Pancreas (tissue), 10 donors: ENCODE measurements at regions not wholly inside any gene's neighbourhood (a gene's known extent, or its start where the extent isn't known, plus 50 kb on each side); places are given as distances from the start of the nearest gene placed in this dataset.

Source experiments
- ATAC-seq, 4 donors: fragments of 200-7000 bp; cut with Tn5 transposase; one replicate each; pipeline versions ENCODE4 v1.8.0 to v1.9.1; 2020; ENCODE audit warnings: mild to moderate bottlenecking in 4 of 4, moderate library complexity in 4 of 4
- DNase-seq, 6 donors: peaks; one replicate each; pipeline ENCODE4 v3.0.0-alpha.2; 2020
- FAIRE-seq: peaks from 2 replicates; lab custom pipeline; 2012; peaks lifted over from hg19 to GRCh38; lab: Jason Lieb, UNC
- H3K27ac ChIP-seq, 4 donors: fragments of 200-600 bp; sonication (generic); 1 replicate in 3 of 4; 2 replicates in 1 of 4; pipeline versions ENCODE4 v1.5.0 to v1.8.0; 2020
- H3K27me3 ChIP-seq, 4 donors: fragments of 200-600 bp; one replicate each; pipeline ENCODE4 v1.8.0; 2021
- H3K36me3 ChIP-seq, 3 donors: fragments of 200-600 bp; sonication (generic) in 1 of 3; one replicate each; pipeline versions ENCODE4 v1.5.0 to v1.8.0; 2020 to 2021
- H3K4me1 ChIP-seq, 3 donors: fragments of 200-600 bp; one replicate each; pipeline ENCODE4 v1.8.0; 2021
- H3K4me3 ChIP-seq, 4 donors: fragments of 200-600 bp; sonication (generic) in 2 of 4; one replicate each; pipeline versions ENCODE4 v1.5.0 to v1.8.0; 2020 to 2021
- H3K9me3 ChIP-seq, 4 donors: fragments of 200-600 bp; one replicate each; pipeline ENCODE4 v1.8.0; 2021
- WGBS, 2 donors: extraction: QIAGEN DNeasy Blood & Tissue Kit; methylation state at CpG; one replicate each; pipeline ENCODE4 v1.1.7; 2013; 5-methylcytosine and 5-hydroxymethylcytosine counted together
- intact Hi-C, 3 donors: fragments of 100-400 bp; cut with DNase I; formaldehyde crosslinking; loops; one replicate each; pipeline versions ENCODE4 v1.11.1 to v1.14.2; 2022
- TF ChIP-seq, protein P1 (sequence below), 4 donors: fragments of 200-600 bp; sonication (generic) in 3 of 4; IDR thresholded peaks; one replicate each; pipeline versions ENCODE4 v1.5.0 to v1.8.0; 2021; ENCODE audit warnings: antibody characterized with exemption in 4 of 4
- donor health status: healthy with polysubstance abuse.
- donor health status: DM: no; HTN: no; CAD: no; lungs with moderate emphysema.
- donor health status: DM: no; HTN: no; CAD: no.
- donor health status: control.
- donor health status: control.
- donor health status: Bipolar disorder and iron deficiency.
- donor health status: DM: yes; HTN: yes; CAD: no.
- donor health status: DM: no; HTN: no; CAD: no.
- donor health status: DM: no; HTN: no; CAD: no.
- donor health status: DM: yes; HTN: yes; CAD: no.

DNA sequence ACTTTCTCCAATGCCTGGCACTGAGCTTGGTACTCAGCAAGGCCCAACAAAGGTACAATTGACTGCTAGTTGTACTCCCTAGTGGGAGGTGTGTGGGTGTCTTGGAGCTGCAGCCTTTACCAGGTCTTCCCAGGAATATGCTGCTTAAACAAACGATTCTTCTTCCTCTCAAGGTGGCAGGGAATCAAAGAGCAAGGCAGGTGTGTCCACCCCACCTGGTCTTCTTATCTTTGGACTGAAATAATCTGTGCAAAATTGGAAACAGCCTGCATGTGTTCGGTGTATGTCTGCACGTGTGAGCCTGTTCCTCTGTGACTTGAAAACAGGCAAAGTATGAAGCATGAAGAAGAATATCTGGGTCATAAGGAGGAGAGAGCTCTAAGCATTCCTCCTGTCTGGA, 235.3 kb downstream of the PTTG2 start:
- H3K9me3 ChIP-seq, result no peaks in the 10 kb centered on the region
- H3K27me3 ChIP-seq, result no peaks in the 10 kb centered on the region
- H3K4me3 ChIP-seq, result no peak overlapping the region
- intact Hi-C loops, result no loop called here
- DNase-seq (no peak), FAIRE-seq (no peak), ATAC-seq (no peak)
- 43 to 45% methylated on average over 3 of the region's 3 CpGs for WGBS, 2 donors
- H3K4me1 ChIP-seq, result no peaks in the 10 kb centered on the region
- H3K27ac ChIP-seq, result no peak overlapping the region
- TF ChIP-seq, protein P1, sequence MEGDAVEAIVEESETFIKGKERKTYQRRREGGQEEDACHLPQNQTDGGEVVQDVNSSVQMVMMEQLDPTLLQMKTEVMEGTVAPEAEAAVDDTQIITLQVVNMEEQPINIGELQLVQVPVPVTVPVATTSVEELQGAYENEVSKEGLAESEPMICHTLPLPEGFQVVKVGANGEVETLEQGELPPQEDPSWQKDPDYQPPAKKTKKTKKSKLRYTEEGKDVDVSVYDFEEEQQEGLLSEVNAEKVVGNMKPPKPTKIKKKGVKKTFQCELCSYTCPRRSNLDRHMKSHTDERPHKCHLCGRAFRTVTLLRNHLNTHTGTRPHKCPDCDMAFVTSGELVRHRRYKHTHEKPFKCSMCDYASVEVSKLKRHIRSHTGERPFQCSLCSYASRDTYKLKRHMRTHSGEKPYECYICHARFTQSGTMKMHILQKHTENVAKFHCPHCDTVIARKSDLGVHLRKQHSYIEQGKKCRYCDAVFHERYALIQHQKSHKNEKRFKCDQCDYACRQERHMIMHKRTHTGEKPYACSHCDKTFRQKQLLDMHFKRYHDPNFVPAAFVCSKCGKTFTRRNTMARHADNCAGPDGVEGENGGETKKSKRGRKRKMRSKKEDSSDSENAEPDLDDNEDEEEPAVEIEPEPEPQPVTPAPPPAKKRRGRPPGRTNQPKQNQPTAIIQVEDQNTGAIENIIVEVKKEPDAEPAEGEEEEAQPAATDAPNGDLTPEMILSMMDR (IDR thresholded peaks at IDR 0.05), result no peak
- no peaks in the 10 kb centered on the region for H3K36me3 ChIP-seq

GRCh38 chr4:38195911-38196310, 235.7 kb downstream of the PTTG2 start:
- WGBS, 2 donors, result 76 to 78% methylated on average over 6 of the region's 6 CpGs
- no peak for DNase-seq
- Histone ChIP-seq H3K4me3 (no peak overlapping the region), H3K27me3 (no peaks in the 10 kb centered on the region), H3K36me3 (no peaks in the 10 kb centered on the region), H3K9me3 (no peaks in the 10 kb centered on the region), H3K27ac (no peak overlapping the region), H3K4me1 (no peaks in the 10 kb centered on the region)
- FAIRE-seq, result no peak
- TF ChIP-seq, protein P1 (IDR thresholded peaks at IDR 0.05), result no peak
- intact Hi-C loops, result no loop called here
- no peak for ATAC-seq

DNA sequence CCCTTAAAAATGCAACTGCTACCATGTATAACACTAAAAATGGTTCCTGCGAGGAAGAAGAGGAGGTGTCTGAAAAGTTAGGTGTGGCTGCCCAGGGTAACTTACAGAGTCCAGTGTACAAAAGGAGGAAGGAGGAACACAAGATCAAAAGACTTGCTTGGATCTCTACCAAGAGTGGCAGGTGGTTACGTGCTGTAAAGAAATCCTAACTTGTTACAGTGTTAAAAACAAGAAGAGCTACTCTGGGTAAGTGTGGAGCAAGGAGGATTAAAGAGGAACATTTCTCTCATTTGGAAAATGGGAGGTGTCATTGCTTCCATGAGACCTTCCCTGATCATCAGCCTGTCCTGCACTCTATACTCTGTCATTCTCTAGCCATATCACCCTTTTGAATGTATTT, 242.0 kb downstream of the PTTG2 start:
- H3K4me1 ChIP-seq, result no peaks in the 10 kb centered on the region
- H3K4me3 ChIP-seq, result no peak overlapping the region
- FAIRE-seq (no peak), DNase-seq (no peak), ATAC-seq (peak in 1 of 4 donors; percentile 59)
- H3K9me3 ChIP-seq, result no peaks in the 10 kb centered on the region
- intact Hi-C loops, result no loop called here
- TF ChIP-seq, protein P1 (IDR thresholded peaks at IDR 0.05), result no peak
- H3K27me3 ChIP-seq, result no peaks in the 10 kb centered on the region
- H3K27ac ChIP-seq, result no peak overlapping the region
- 49 to 59% methylated on average over 2 of the region's 2 CpGs for WGBS, 2 donors
- H3K36me3 ChIP-seq, result no peaks in the 10 kb centered on the region

DNA sequence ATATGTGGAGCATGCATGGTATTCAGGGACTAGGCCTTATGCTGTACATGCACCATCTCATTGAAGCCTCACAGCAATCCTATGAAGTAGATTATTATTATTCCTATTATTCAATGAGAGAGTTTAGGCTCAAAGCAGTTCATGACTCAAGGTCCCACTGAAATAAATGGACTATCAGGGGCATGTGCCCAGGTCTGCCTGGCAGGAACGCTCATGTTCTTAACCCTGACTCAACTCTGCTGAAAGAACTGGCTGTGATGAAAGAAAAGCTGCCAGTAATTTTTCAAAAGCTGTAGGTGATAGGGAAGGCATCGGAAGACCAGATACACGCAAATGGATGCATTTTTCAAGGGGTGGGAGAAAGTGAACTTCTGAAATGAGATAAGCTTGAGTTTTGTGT, 243.4 kb downstream of the PTTG2 start:
- DNase-seq (no peak), ATAC-seq (no peak)

DNA sequence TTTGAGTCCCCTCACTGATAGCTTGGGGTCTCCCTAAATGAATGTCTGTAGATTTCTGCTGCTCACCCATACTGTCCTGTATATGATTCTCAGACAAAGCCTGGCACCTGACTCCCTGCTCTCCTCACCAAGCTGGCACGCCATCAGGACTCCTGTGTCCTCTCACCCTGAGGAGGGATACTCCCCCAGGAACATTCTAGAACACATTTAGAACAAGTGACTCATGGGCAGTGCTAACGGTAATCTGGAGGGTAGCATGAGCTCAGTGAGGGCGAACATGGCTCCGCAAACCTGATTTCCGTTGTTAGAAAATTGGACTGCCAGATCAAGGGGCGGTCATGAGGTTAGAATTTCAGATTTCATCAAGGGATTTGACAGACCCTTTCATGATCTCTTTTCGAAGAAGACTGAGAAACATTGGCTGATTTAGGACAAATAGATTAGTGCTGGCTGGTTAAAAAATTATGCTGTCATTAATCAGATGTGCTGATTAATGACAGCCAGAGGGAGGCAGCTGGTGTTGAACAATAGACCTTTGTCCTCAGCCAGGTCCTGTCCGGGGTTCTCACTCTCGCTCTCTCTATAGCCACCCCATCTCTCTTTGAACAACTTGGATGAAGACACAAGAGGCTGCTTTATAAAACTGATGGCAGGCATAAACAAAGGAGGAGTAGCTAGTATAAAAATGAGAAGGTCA, 244.3 kb downstream of the PTTG2 start:
- Histone ChIP-seq H3K4me3 (no peak overlapping the region), H3K27me3 (no peaks in the 10 kb centered on the region), H3K4me1 (no peaks in the 10 kb centered on the region), H3K27ac (no peak overlapping the region), H3K9me3 (no peaks in the 10 kb centered on the region), H3K36me3 (no peaks in the 10 kb centered on the region)
- FAIRE-seq (no peak), DNase-seq (no peak), ATAC-seq (no peak)
- intact Hi-C loops, result no loop called here
- 65 to 76% methylated on average over 9 of the region's 9 CpGs for WGBS, 2 donors
- TF ChIP-seq, protein P1 (IDR thresholded peaks at IDR 0.05), result no peak

More for the DNA sequence above, 243.4 kb downstream of the PTTG2 start:
- TF ChIP-seq, protein P1 (IDR thresholded peaks at IDR 0.05), result no peak
- Histone ChIP-seq H3K9me3 (no peaks in the 10 kb centered on the region), H3K27me3 (no peaks in the 10 kb centered on the region), H3K27ac (no peak overlapping the region), H3K36me3 (no peaks in the 10 kb centered on the region), H3K4me1 (no peaks in the 10 kb centered on the region), H3K4me3 (no peak overlapping the region)
- FAIRE-seq, result no peak
- intact Hi-C loops, result no loop called here
- 80 to 95% methylated on average over 3 of the region's 3 CpGs for WGBS, 2 donors
